ENCODE measurements at regions not wholly inside any gene's neighbourhood (a gene's known extent, or its start where the extent isn't known, plus 50 kb on each side); places are given as distances from the start of the nearest gene placed in this dataset.

DNA sequence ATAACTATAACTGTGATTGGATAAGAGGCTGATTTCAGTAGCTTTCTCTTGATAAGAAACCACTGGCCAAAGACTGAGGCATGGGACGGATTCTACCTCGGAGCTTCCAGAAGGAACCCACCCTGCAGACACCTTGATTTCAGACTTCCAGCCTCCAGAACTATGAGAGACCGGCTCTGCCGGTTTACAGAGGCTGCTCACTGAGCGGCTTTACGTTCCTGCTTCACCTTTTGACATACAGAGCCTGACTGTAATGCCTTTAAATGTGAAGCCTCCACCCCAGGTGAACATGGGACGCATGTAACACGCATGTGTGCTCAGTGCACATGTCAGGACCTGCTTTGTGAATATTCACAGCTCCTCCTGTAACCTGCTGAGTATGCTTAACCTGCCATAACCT is 361.5 kb downstream of the CTTN start:
- TF ChIP-seq, protein P1, sequence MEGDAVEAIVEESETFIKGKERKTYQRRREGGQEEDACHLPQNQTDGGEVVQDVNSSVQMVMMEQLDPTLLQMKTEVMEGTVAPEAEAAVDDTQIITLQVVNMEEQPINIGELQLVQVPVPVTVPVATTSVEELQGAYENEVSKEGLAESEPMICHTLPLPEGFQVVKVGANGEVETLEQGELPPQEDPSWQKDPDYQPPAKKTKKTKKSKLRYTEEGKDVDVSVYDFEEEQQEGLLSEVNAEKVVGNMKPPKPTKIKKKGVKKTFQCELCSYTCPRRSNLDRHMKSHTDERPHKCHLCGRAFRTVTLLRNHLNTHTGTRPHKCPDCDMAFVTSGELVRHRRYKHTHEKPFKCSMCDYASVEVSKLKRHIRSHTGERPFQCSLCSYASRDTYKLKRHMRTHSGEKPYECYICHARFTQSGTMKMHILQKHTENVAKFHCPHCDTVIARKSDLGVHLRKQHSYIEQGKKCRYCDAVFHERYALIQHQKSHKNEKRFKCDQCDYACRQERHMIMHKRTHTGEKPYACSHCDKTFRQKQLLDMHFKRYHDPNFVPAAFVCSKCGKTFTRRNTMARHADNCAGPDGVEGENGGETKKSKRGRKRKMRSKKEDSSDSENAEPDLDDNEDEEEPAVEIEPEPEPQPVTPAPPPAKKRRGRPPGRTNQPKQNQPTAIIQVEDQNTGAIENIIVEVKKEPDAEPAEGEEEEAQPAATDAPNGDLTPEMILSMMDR (IDR thresholded peaks at IDR 0.05; ENCODE audit: borderline replicate concordance, extremely low read depth, low read length, poor library complexity, severe bottlenecking): no peak
- no peak for TF ChIP-seq EZH2 (IDR thresholded peaks at IDR 0.05; ENCODE audit: borderline replicate concordance, low read depth, low read length, severe bottlenecking)
